ENCODE measurements at regions not wholly inside any gene's neighbourhood (a gene's known extent, or its start where the extent isn't known, plus 50 kb on each side); places are given as distances from the start of the nearest gene placed in this dataset.

- DNase-seq, result no peak
- H3K27me3 ChIP-seq (replicated peaks), result no peaks in the 10 kb centered on the region
- no peak overlapping the region for H3K4me3 ChIP-seq (ENCODE audit: low read depth, low read length)
- TF ChIP-seq, protein P1, sequence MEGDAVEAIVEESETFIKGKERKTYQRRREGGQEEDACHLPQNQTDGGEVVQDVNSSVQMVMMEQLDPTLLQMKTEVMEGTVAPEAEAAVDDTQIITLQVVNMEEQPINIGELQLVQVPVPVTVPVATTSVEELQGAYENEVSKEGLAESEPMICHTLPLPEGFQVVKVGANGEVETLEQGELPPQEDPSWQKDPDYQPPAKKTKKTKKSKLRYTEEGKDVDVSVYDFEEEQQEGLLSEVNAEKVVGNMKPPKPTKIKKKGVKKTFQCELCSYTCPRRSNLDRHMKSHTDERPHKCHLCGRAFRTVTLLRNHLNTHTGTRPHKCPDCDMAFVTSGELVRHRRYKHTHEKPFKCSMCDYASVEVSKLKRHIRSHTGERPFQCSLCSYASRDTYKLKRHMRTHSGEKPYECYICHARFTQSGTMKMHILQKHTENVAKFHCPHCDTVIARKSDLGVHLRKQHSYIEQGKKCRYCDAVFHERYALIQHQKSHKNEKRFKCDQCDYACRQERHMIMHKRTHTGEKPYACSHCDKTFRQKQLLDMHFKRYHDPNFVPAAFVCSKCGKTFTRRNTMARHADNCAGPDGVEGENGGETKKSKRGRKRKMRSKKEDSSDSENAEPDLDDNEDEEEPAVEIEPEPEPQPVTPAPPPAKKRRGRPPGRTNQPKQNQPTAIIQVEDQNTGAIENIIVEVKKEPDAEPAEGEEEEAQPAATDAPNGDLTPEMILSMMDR (IDR thresholded peaks at IDR 0.05; ENCODE audit: low read depth, low read length, missing control alignments), result no peak
- no peak overlapping the region for H3K27ac ChIP-seq
- H3K36me3 ChIP-seq (replicated peaks), result no peaks in the 10 kb centered on the region
- in situ Hi-C loops (cut with HindIII; ENCODE audit: low pct_ligation_motif_present, low sequenced_read_pairs), result no loop called here
Observed at GRCh38 chr13:103694033-103694432, 627.8 kb upstream of the SLC10A2 start.

DNA sequence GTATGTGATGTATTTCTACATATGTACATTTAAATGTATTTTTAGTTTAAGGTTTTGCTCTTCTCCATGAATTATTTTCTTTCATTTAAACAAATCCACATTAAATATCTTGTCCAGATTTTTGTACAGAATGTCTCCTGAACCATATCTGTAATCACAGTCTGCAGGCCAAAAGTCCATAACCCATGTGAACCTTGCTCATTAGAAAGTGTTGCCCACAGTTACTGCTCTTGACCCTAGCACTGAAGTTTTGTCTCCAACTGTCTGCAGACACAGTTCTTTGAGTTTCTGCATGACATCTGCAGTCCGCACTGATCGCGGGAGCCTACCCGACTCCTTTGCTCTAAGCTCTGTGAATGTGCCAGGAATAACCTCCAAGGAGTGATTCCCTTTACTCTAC lies 626.2 kb upstream of the SLC10A2 start:
- TF ChIP-seq, protein P1 (IDR thresholded peaks at IDR 0.05; ENCODE audit: low read depth, low read length, missing control alignments), result no peak
- Histone ChIP-seq H3K4me3 (ENCODE audit: low read depth, low read length) (no peak overlapping the region), H3K36me3 (replicated peaks) (no peaks in the 10 kb centered on the region), H3K27ac (no peak overlapping the region), H3K27me3 (replicated peaks) (no peaks in the 10 kb centered on the region)
- in situ Hi-C loops (cut with HindIII; ENCODE audit: low pct_ligation_motif_present, low sequenced_read_pairs), result no loop called here
- no peak for DNase-seq

GRCh38 chr13:103676329-103676728 lies 610.1 kb upstream of the SLC10A2 start:
- no peak overlapping the region for H3K4me3 ChIP-seq (ENCODE audit: low read depth, low read length)
- in situ Hi-C loops (cut with HindIII; ENCODE audit: low pct_ligation_motif_present, low sequenced_read_pairs), result no loop called here
- H3K27me3 ChIP-seq (replicated peaks), result no peaks in the 10 kb centered on the region
- no peak overlapping the region for H3K27ac ChIP-seq
- TF ChIP-seq, protein P1 (IDR thresholded peaks at IDR 0.05; ENCODE audit: low read depth, low read length, missing control alignments), result no peak
- DNase-seq, result no peak
- H3K36me3 ChIP-seq (replicated peaks), result no peaks in the 10 kb centered on the region

- TF ChIP-seq, protein P1 (IDR thresholded peaks at IDR 0.05; ENCODE audit: low read depth, low read length, missing control alignments), result no peak
- no peaks in the 10 kb centered on the region for H3K27me3 ChIP-seq (replicated peaks)
- no peak for DNase-seq
- H3K4me3 ChIP-seq (ENCODE audit: low read depth, low read length), result no peak overlapping the region
- in situ Hi-C loops (cut with HindIII; ENCODE audit: low pct_ligation_motif_present, low sequenced_read_pairs), result no loop called here
- no peaks in the 10 kb centered on the region for H3K36me3 ChIP-seq (replicated peaks)
- H3K27ac ChIP-seq, result no peak overlapping the region
Observed at GRCh38 chr13:103671547-103671946, 605.3 kb upstream of the SLC10A2 start.

DNA sequence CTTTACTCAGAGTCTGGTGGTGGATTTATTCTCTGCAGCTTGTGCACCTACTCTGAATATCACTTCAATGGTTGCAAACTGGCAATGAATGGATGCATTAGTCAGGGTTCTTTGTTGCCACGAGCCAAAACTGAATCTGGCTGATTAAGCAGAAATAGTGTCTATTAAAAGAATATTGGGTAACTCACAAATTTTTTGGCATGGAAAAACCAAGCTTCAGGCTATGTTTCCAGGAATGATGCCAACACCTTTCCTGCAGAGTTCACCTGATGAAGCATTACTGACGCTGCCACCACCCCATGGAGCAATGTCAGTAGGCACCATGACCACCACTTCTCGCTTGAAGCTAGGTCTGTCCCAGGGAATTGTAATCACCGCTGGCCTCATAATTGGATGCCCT lies 597.8 kb upstream of the SLC10A2 start:
- TF ChIP-seq, protein P1 (IDR thresholded peaks at IDR 0.05; ENCODE audit: low read depth, low read length, missing control alignments), result no peak
- H3K36me3 ChIP-seq (replicated peaks), result no peaks in the 10 kb centered on the region
- H3K27me3 ChIP-seq (replicated peaks), result no peaks in the 10 kb centered on the region
- in situ Hi-C loops (cut with HindIII; ENCODE audit: low pct_ligation_motif_present, low sequenced_read_pairs), result no loop called here
- H3K4me3 ChIP-seq (ENCODE audit: low read depth, low read length), result no peak overlapping the region
- no peak overlapping the region for H3K27ac ChIP-seq
- no peak for DNase-seq

DNA sequence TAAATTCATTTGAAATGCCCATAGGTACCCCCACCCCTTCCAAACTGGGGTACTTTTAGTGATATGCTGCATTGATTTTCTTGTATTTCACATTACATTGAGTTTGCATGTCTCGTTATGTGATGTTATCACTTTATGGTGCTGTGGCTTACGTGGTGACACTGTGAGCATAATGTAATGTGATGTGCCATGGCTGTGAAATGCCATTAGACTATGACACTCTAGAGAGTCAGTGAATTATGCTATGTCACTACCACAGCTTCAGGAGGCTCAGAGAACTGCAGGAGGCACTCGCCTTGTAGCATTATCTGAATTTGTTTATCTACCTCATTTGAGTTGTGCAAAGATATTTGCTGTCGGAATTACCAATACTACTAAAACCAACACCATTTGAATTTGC lies 590.1 kb upstream of the SLC10A2 start:
- in situ Hi-C loops (cut with HindIII; ENCODE audit: low pct_ligation_motif_present, low sequenced_read_pairs), result no loop called here
- TF ChIP-seq, protein P1 (IDR thresholded peaks at IDR 0.05; ENCODE audit: low read depth, low read length, missing control alignments), result no peak
- H3K4me3 ChIP-seq (ENCODE audit: low read depth, low read length), result no peak overlapping the region
- H3K36me3 ChIP-seq (replicated peaks), result no peaks in the 10 kb centered on the region
- H3K27ac ChIP-seq, result no peak overlapping the region
- H3K27me3 ChIP-seq (replicated peaks), result no peaks in the 10 kb centered on the region
- no peak for DNase-seq

Measured in brain microvascular endothelial cell (primary cell).